GM19193 (cell line): ENCODE measurements at regions not wholly inside any gene's neighbourhood (a gene's known extent, or its start where the extent isn't known, plus 50 kb on each side); places are given as distances from the start of the nearest gene placed in this dataset.

Experiments used
- POLR2A ChIP-seq: IDR thresholded peaks from 4 replicates; pipeline ENCODE4 v1.6.1; 2011; ENCODE audit not compliant: insufficient read depth, insufficient read length; ENCODE audit errors: extremely low read depth

DNA sequence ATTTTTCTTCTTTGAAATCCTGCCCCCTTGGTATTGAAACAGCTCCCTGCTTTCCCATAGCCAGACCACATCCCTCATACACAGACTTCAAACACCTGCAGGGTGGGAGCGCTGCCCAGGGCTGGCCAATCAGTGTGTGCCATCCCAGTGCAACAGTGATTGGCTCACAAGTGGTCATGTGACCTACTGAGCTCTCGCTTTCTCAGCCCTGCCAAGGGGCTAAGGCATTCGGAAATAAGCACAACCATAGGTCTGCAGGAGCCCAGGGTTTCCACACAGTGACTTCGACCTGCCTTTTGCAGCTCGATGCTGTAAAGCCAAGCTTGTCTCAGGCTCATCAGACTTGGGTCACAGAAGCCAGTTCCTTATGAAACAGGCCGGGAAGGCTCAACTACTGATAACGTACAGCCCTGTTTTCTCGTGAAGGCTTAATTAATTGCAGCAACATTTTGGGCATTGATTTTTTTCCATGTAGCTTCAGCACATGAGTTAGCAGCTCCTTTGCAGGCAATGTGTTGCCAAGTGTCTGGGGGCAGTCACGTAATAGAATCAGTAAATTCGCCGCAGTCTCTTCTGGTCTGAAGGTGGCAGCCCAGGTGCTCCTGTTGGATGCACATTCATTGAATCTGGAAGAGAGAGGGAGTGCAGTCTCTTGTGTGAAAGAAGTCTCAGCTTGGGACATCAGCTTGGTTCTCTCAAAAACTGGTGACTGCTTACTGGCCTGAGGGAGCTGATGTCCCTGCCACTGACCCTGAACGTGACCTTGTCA is 1091.8 kb downstream of the AACS start:
- TF ChIP-seq POLR2A: no peak

DNA sequence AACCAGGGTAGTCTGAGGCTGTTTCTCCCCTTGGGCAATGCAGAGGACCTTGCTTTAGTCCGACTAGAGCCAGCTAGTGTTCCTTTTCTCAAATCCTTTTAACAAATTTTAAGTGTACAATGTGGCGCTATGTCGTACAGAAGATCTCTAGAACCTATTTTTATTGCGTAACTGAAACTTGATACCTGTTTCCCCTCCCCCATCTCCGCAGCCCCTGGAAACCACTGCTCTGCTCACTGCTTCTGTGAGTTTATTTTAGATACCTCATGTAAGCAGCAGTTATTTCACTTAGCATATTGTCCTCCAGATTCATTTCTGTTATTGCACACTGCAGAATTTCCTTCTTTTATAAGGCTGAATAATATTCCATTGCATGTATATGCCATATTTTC is 1092.3 kb downstream of the AACS start:
- TF ChIP-seq POLR2A: no peak

GRCh38 chr12:126159139-126159538 is 1093.9 kb downstream of the AACS start:
- TF ChIP-seq POLR2A: no peak

DNA sequence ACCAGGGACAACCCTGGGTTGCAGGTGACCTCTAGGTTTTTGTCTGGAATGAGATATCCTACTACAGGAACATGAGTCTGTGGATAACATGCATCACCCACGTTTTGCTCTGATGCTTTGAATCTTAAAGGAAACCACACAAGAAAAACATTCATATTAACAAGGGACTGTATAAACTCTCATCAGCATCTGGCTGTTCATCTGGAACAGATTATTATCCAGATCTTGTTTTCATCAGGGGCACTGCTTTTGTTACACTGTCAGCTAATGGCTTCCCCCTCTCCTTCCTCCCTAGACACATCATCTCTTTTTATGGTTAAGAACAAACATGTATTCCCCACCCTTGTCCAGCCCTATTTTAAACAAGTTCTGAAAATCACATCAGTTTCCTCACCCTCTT is 1095.7 kb downstream of the AACS start:
- no peak for TF ChIP-seq POLR2A

- TF ChIP-seq POLR2A: no peak
Observed at GRCh38 chr12:126163984-126164383, 1098.7 kb downstream of the AACS start.

DNA sequence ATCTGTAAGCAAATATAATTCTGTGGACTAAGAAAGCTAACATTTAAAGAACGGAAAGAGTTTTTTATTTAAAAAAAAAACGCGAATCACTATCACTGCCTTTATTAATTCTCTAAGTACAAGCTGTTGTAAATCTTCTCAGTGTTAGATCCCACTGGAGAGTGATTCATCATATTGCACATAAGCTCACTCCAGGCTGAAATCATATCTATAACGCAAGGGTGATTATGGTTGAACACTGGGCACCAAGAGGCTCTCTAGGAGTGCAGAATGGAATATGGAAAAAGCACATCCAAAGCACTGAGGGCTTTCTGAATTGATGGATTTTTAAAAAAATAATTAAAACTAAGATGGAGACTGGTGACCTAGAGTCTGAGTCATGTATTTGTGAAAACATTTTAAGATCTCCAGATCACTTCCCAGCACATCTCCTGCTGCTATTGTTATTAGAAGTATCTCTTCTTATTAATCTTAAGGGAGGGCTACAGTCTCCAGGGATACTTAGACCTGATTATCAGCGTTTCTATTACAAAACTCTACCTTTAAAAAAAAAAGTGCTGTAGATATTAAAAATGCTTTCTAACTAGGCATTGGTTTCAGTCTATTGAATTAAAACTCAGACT is 1106.8 kb downstream of the AACS start:
- TF ChIP-seq POLR2A: no peak

DNA sequence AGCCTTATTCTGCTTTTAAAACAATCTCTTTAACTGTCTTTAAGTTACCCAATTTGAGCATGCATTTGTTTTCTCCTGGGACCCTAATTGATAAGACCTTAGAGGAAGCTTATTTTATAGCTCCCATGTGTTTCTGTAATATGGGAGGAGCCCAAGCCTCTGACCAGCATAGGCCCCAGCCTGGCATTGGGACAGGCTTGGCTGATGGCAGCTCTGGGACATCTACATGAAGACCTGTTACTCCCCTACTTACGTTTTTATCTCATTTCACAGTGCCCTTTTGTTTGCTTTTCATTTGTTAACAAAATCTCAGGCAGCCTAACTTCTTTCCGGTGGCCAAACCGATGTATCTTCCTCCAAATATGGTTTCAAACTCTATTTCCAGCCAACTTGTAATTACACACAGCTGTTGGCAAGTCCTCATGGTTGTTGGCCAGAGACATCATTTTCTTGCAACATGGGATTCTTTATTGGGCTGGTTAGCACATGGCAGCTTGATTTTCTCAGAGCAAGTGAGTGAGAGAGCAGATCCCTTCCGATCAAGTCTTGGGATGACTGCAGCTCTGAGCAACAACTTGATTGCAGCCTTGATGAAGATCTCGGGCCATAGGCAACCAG is 1117.5 kb downstream of the AACS start:
- TF ChIP-seq POLR2A: no peak

GRCh38 chr12:126185025-126185424 is 1119.8 kb downstream of the AACS start:
- TF ChIP-seq POLR2A: no peak

GRCh38 chr12:126189856-126190255 is 1124.6 kb downstream of the AACS start:
- no peak for TF ChIP-seq POLR2A

GRCh38 chr12:126191031-126191891 is 1126.0 kb downstream of the AACS start:
- TF ChIP-seq POLR2A: no peak

- no peak for TF ChIP-seq POLR2A
Observed at GRCh38 chr12:126191949-126192348, 1126.7 kb downstream of the AACS start.

- no peak for TF ChIP-seq POLR2A
Observed at GRCh38 chr12:126193190-126193589, 1128.0 kb downstream of the AACS start.

- no peak for TF ChIP-seq POLR2A
Observed at GRCh38 chr12:126196263-126196662, 1131.0 kb downstream of the AACS start.

DNA sequence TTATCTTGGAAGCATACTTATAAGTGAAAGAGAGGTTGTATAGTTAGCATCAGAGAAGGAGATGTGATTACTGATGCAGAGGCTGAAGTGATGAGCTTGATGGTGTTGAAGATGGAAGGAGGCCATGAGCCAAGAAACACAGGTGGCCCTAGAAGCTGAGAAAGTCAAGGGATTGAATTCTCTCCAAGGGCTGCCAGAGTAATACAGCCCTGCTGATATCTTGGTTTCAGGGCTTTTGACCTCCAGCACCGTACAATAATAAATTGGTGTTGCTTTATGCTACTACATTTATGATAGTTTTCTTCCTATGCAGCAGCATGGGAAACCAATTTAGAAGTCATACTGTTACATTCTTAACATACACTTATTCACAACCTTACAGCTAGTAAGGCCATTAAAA is 1133.3 kb downstream of the AACS start:
- TF ChIP-seq POLR2A: no peak

DNA sequence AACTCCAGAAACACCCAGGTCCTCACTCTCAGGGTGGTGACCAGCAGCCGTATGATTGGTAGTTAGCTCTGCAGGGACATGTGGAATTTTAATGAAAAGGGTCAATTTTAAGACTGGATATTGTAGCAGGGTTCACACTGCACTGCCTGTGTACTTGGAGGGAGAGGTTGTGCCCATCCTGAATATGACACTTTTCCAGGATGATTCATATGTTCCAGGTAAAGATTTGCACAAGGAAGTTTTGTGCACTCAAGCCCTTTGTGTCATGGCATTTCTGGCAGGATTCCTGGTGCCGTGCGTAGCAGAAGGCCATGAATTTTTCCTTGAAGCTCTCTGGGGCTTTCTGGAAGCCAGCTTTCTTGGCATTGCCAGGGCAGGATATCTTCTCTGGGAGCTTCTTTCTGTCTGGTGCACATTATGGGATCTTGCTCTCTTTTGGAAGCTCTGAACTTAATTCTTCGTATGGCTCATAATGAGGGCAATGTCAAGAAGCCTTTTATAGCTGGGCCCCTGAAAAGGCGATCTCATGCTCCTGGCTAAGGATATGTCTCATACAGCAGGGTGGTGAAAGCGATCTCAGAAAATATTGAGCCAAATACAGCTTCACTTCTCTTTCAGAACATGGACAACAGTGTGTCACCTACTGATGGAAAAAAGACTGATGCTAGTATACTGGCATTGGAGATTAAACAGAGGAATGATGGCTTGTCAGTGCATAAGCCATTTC is 1133.9 kb downstream of the AACS start:
- TF ChIP-seq POLR2A: no peak

DNA sequence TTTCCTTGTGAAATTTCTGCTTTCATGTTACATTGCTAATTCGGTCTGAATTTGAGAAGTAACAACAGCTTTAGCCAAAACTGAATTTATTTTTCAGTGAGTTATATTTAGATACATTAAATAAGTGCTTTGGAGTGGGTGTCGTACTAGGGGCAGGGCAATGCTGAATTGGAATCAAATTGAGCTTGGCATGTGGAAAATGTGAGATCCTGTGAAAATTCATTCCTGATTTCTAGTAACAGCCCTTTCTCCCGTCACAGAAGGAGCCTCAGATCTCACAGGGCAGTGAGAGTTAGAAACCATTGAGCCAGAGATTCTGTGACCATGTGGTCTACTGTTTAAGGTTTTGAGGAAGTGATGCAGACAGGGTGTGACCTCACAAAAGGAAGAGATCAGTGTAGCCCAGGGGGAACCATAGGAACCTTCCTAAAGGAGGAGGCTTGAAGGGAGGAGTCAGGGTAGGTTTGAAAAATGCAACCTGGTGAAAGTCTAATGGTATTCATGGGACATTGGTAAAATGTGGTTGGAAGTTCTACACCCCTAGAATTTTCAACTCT is 1136.8 kb downstream of the AACS start:
- no peak for TF ChIP-seq POLR2A
